ENCODE measurements at regions not wholly inside any gene's neighbourhood (a gene's known extent, or its start where the extent isn't known, plus 50 kb on each side); places are given as distances from the start of the nearest gene placed in this dataset.
A peak's percentile ranks its signal among the peaks of the same experiment; 100 is the strongest.

DNA sequence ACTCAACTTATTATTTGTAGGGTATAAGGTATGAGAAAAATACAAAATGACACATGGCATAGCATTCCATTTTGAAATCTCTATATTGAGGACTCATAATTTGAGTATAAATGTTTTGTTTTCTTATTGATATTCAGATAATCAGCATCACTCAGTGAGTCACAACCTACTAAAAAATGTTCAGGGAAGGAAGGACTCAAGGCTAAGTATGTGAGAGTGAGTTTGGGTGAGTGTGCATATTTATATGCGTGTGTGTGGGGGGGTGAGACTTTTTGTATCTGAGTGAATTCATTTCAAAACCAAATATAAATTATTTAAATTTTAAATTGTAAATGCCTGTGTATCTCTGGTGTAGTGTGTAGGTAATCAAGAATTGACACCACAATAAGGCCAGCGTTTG, 87.8 kb upstream of the PRKD1 start:
- Histone ChIP-seq H2AFZ (ENCODE audit: low read depth, low read length) (no peak overlapping the region), H3K27ac (ENCODE audit: low read depth, low read length) (no peak overlapping the region), H3K79me2 (ENCODE audit: insufficient read depth, low read length) (no peaks in the 10 kb centered on the region), H3K36me3 (ENCODE audit: insufficient read depth, low read length) (no peaks in the 10 kb centered on the region), H3K4me3 (ENCODE audit: insufficient read depth, low read depth, low read length) (no peak overlapping the region), H3K4me2 (ENCODE audit: low read length) (no peak overlapping the region), H3K4me1 (ENCODE audit: insufficient read depth, low read length) (no peaks in the 10 kb centered on the region), H4K20me1 (ENCODE audit: insufficient read depth, low read length) (no peaks in the 10 kb centered on the region), H3K27me3 (ENCODE audit: insufficient read depth, low read length) (no peaks in the 10 kb centered on the region), H3K9ac (ENCODE audit: low read length) (no peak overlapping the region), H3K9me3 (ENCODE audit: insufficient read depth, low read depth, low read length) (no peaks in the 10 kb centered on the region)
- peak; percentile 5 for DNase-seq (ENCODE audit: low read depth)
- Mint-ChIP-seq H3K4me1 (ENCODE audit: low read depth, unreplicated experiment) (no peaks in the 10 kb centered on the region), H3K4me3 (ENCODE audit: unreplicated experiment) (no peak overlapping the region), H3K36me3 (ENCODE audit: low read depth, unreplicated experiment) (no peaks in the 10 kb centered on the region), H3K9me3 (ENCODE audit: unreplicated experiment) (no peaks in the 10 kb centered on the region), H3K27ac (ENCODE audit: unreplicated experiment) (no peak overlapping the region), H3K27me3 (ENCODE audit: low read depth, unreplicated experiment) (no peaks in the 10 kb centered on the region)
- FAIRE-seq, result no peak
- TF ChIP-seq, protein P1, sequence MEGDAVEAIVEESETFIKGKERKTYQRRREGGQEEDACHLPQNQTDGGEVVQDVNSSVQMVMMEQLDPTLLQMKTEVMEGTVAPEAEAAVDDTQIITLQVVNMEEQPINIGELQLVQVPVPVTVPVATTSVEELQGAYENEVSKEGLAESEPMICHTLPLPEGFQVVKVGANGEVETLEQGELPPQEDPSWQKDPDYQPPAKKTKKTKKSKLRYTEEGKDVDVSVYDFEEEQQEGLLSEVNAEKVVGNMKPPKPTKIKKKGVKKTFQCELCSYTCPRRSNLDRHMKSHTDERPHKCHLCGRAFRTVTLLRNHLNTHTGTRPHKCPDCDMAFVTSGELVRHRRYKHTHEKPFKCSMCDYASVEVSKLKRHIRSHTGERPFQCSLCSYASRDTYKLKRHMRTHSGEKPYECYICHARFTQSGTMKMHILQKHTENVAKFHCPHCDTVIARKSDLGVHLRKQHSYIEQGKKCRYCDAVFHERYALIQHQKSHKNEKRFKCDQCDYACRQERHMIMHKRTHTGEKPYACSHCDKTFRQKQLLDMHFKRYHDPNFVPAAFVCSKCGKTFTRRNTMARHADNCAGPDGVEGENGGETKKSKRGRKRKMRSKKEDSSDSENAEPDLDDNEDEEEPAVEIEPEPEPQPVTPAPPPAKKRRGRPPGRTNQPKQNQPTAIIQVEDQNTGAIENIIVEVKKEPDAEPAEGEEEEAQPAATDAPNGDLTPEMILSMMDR (IDR thresholded peaks at IDR 0.05; ENCODE audit: insufficient read depth, low read depth, low read length), result no peak
- no peak for TF ChIP-seq EZH2 (IDR thresholded peaks at IDR 0.05; ENCODE audit: insufficient read depth, low read length)

GRCh38 chr14:30016002-30016401, 88.4 kb upstream of the PRKD1 start:
- no peaks in the 10 kb centered on the region for H3K4me1 Mint-ChIP-seq (ENCODE audit: low read depth, unreplicated experiment)
- H3K27ac Mint-ChIP-seq (ENCODE audit: unreplicated experiment), result no peak overlapping the region
- H3K9me3 Mint-ChIP-seq (ENCODE audit: unreplicated experiment), result no peaks in the 10 kb centered on the region
- no peak overlapping the region for H3K4me3 Mint-ChIP-seq (ENCODE audit: unreplicated experiment)
- no peak overlapping the region for H3K4me2 ChIP-seq (ENCODE audit: low read length)
- no peaks in the 10 kb centered on the region for H3K27me3 ChIP-seq (ENCODE audit: insufficient read depth, low read length)
- no peak overlapping the region for H2AFZ ChIP-seq (ENCODE audit: low read depth, low read length)
- H3K27ac ChIP-seq (ENCODE audit: low read depth, low read length), result no peak overlapping the region
- no peaks in the 10 kb centered on the region for H3K36me3 Mint-ChIP-seq (ENCODE audit: low read depth, unreplicated experiment)
- no peak for FAIRE-seq
- no peaks in the 10 kb centered on the region for H3K9me3 ChIP-seq (ENCODE audit: insufficient read depth, low read depth, low read length)
- H3K27me3 Mint-ChIP-seq (ENCODE audit: low read depth, unreplicated experiment), result no peaks in the 10 kb centered on the region
- H3K36me3 ChIP-seq (ENCODE audit: insufficient read depth, low read length), result no peaks in the 10 kb centered on the region
- no peak for TF ChIP-seq EZH2 (IDR thresholded peaks at IDR 0.05; ENCODE audit: insufficient read depth, low read length)
- H3K79me2 ChIP-seq (ENCODE audit: insufficient read depth, low read length), result no peaks in the 10 kb centered on the region
- H3K9ac ChIP-seq (ENCODE audit: low read length), result no peak overlapping the region
- H3K4me3 ChIP-seq (ENCODE audit: insufficient read depth, low read depth, low read length), result no peak overlapping the region
- no peak for DNase-seq (ENCODE audit: low read depth)
- H3K4me1 ChIP-seq (ENCODE audit: insufficient read depth, low read length), result no peaks in the 10 kb centered on the region
- no peaks in the 10 kb centered on the region for H4K20me1 ChIP-seq (ENCODE audit: insufficient read depth, low read length)

DNA sequence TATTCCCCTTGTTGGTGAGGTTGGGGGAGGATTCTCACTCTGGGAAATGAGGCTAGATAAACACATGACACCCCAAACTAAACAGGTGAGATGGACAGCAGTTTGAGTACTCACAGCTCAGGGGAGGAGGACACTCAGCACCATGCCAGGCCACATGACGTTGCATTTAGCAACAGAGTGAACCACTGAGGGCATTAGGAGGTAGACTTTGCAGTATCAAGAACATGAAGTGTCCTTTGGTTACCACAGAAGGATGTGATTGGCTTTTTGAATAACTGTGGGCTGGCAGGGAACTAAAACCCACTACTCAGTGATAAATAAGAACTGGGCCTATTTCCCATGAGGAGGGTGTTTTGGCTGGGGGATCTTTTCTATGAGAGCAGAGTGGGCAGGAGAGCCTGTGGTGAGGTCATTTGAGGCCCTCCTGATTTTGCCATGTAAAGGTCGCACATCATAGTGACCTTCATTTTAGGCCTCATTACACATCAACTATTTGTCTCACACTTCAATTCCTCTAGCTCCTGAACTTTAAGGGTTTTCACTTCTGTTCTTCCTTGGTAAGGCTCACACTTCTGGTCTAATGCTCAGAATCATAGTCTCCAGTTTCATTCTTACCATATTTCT, 89.8 kb upstream of the PRKD1 start:
- no peak overlapping the region for H3K27ac ChIP-seq (ENCODE audit: low read depth, low read length)
- no peaks in the 10 kb centered on the region for H4K20me1 ChIP-seq (ENCODE audit: insufficient read depth, low read length)
- Mint-ChIP-seq H3K9me3 (ENCODE audit: unreplicated experiment) (no peaks in the 10 kb centered on the region), H3K4me1 (ENCODE audit: low read depth, unreplicated experiment) (no peaks in the 10 kb centered on the region), H3K27me3 (ENCODE audit: low read depth, unreplicated experiment) (no peaks in the 10 kb centered on the region), H3K4me3 (ENCODE audit: unreplicated experiment) (no peak overlapping the region), H3K27ac (ENCODE audit: unreplicated experiment) (no peak overlapping the region), H3K36me3 (ENCODE audit: low read depth, unreplicated experiment) (no peaks in the 10 kb centered on the region)
- no peaks in the 10 kb centered on the region for H3K79me2 ChIP-seq (ENCODE audit: insufficient read depth, low read length)
- H3K4me2 ChIP-seq (ENCODE audit: low read length), result no peak overlapping the region
- FAIRE-seq (no peak), DNase-seq (ENCODE audit: low read depth) (no peak)
- no peak overlapping the region for H3K9ac ChIP-seq (ENCODE audit: low read length)
- no peaks in the 10 kb centered on the region for H3K4me1 ChIP-seq (ENCODE audit: insufficient read depth, low read length)
- no peaks in the 10 kb centered on the region for H3K36me3 ChIP-seq (ENCODE audit: insufficient read depth, low read length)
- TF ChIP-seq, protein P1 (IDR thresholded peaks at IDR 0.05; ENCODE audit: insufficient read depth, low read depth, low read length), result no peak
- TF ChIP-seq EZH2 (IDR thresholded peaks at IDR 0.05; ENCODE audit: insufficient read depth, low read length), result no peak
- no peaks in the 10 kb centered on the region for H3K27me3 ChIP-seq (ENCODE audit: insufficient read depth, low read length)
- H3K9me3 ChIP-seq (ENCODE audit: insufficient read depth, low read depth, low read length), result no peaks in the 10 kb centered on the region
- no peak overlapping the region for H2AFZ ChIP-seq (ENCODE audit: low read depth, low read length)
- no peak overlapping the region for H3K4me3 ChIP-seq (ENCODE audit: insufficient read depth, low read depth, low read length)

All from astrocyte (in vitro differentiated cells and primary cell).